ENCODE measurements at regions not wholly inside any gene's neighbourhood (a gene's known extent, or its start where the extent isn't known, plus 50 kb on each side); places are given as distances from the start of the nearest gene placed in this dataset.

DNA sequence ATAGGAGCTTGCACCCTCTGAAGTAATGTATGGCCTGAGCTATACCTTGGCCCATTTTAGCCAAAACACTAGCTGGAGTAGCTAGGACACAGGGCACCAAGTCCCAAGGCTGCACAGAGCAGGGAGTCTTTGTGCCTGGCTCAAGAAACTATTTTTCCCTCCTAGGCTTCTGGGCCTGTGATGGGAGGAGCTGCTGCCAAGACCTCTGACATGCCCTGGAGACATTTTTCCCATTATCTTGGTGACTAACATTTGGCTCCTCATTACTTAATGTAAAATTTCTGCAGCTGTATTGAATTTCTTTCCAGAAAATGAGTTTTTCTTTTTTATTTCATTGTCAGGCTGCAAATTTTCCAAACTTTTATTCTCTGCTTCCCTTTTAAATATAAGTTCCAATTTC lies 1099.2 kb downstream of the CDH18 start:
- TF ChIP-seq, protein P1, sequence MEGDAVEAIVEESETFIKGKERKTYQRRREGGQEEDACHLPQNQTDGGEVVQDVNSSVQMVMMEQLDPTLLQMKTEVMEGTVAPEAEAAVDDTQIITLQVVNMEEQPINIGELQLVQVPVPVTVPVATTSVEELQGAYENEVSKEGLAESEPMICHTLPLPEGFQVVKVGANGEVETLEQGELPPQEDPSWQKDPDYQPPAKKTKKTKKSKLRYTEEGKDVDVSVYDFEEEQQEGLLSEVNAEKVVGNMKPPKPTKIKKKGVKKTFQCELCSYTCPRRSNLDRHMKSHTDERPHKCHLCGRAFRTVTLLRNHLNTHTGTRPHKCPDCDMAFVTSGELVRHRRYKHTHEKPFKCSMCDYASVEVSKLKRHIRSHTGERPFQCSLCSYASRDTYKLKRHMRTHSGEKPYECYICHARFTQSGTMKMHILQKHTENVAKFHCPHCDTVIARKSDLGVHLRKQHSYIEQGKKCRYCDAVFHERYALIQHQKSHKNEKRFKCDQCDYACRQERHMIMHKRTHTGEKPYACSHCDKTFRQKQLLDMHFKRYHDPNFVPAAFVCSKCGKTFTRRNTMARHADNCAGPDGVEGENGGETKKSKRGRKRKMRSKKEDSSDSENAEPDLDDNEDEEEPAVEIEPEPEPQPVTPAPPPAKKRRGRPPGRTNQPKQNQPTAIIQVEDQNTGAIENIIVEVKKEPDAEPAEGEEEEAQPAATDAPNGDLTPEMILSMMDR (IDR thresholded peaks at IDR 0.05) = no peak
- no peak for TF ChIP-seq ZFX (IDR thresholded peaks at IDR 0.05; ENCODE audit: borderline replicate concordance)

Data from 22Rv1 (cell line).